Muscle layer of colon (tissue), 2 donors: ENCODE measurements at regions not wholly inside any gene's neighbourhood (a gene's known extent, or its start where the extent isn't known, plus 50 kb on each side); places are given as distances from the start of the nearest gene placed in this dataset.

ENCODE experiments used
- H3K27ac ChIP-seq: one replicate; pipeline ENCODE4 v1.7.0; 2013; ENCODE audit warnings: low read depth, mild to moderate bottlenecking, low read length, moderate library complexity
- H3K27me3 ChIP-seq, 2 donors: one replicate each; pipeline ENCODE4 v1.7.0; 2013; ENCODE audit warnings: low read length in 2 of 2, mild to moderate bottlenecking in 2 of 2; ENCODE audit not compliant: insufficient read depth in 2 of 2, control insufficient read depth in 1 of 2
- H3K36me3 ChIP-seq: one replicate; pipeline ENCODE4 v1.7.0; 2013; ENCODE audit warnings: mild to moderate bottlenecking, low read length; ENCODE audit not compliant: insufficient read depth
- H3K4me1 ChIP-seq: one replicate; pipeline ENCODE4 v1.7.0; 2013; ENCODE audit warnings: mild to moderate bottlenecking, low read length; ENCODE audit not compliant: insufficient read depth
- H3K4me3 ChIP-seq, 2 donors: one replicate each; pipeline ENCODE4 v1.7.0; 2013; ENCODE audit warnings: low read length in 2 of 2, low read depth in 1 of 2, mild to moderate bottlenecking in 1 of 2, moderate library complexity in 1 of 2
- H3K9ac ChIP-seq: one replicate; pipeline ENCODE4 v1.7.0; 2013; ENCODE audit warnings: low read length
- H3K9me3 ChIP-seq: one replicate; pipeline ENCODE4 v1.7.0; 2013; ENCODE audit warnings: mild to moderate bottlenecking, low read length
- donor health status: abdominal sarcoma.
- donor health status: Adenocarcinoma of cecum.

- Histone ChIP-seq H3K27ac (no peak overlapping the region), H3K9me3 (no peaks in the 10 kb centered on the region), H3K4me1 (no peaks in the 10 kb centered on the region), H3K36me3 (no peaks in the 10 kb centered on the region), H3K27me3 (peaks cover 22 to 47% of the 10 kb centered on the region in 2 donors), H3K4me3 (no peak overlapping the region), H3K9ac (no peak overlapping the region)
Measured at GRCh38 chr17:34156401-34156740, 98.7 kb upstream of the CCL2 start.

- no peak overlapping the region for H3K27ac ChIP-seq
- no peaks in the 10 kb centered on the region for H3K4me1 ChIP-seq
- H3K27me3 ChIP-seq = peaks cover 22 to 47% of the 10 kb centered on the region in 2 donors
- no peak overlapping the region for H3K4me3 ChIP-seq
- no peaks in the 10 kb centered on the region for H3K9me3 ChIP-seq
- no peak overlapping the region for H3K9ac ChIP-seq
- no peaks in the 10 kb centered on the region for H3K36me3 ChIP-seq
Measured at GRCh38 chr17:34156741-34157589, 98.1 kb upstream of the CCL2 start.

GRCh38 chr17:34161690-34162089, 93.4 kb upstream of the CCL2 start:
- Histone ChIP-seq H3K36me3 (no peaks in the 10 kb centered on the region), H3K27me3 (peaks cover 11 to 23% of the 10 kb centered on the region in 2 donors), H3K4me1 (no peaks in the 10 kb centered on the region), H3K9ac (no peak overlapping the region), H3K4me3 (no peak overlapping the region), H3K9me3 (no peaks in the 10 kb centered on the region), H3K27ac (no peak overlapping the region)

GRCh38 chr17:34163123-34163522, 92.0 kb upstream of the CCL2 start:
- H3K4me1 ChIP-seq = no peaks in the 10 kb centered on the region
- peaks cover 8 to 11% of the 10 kb centered on the region in 2 donors for H3K27me3 ChIP-seq
- no peak overlapping the region for H3K27ac ChIP-seq

GRCh38 chr17:34163646-34164045, 91.4 kb upstream of the CCL2 start:
- H3K36me3 ChIP-seq = no peaks in the 10 kb centered on the region
- H3K27ac ChIP-seq = no peak overlapping the region
- H3K4me1 ChIP-seq = no peaks in the 10 kb centered on the region
- H3K9ac ChIP-seq = no peak overlapping the region
- H3K4me3 ChIP-seq = no peak overlapping the region
- peaks cover 4 to 6% of the 10 kb centered on the region in 2 donors for H3K27me3 ChIP-seq
- no peaks in the 10 kb centered on the region for H3K9me3 ChIP-seq

More at GRCh38 chr17:34163123-34163522, 92.0 kb upstream of the CCL2 start:
- Histone ChIP-seq H3K36me3 (no peaks in the 10 kb centered on the region), H3K9me3 (no peaks in the 10 kb centered on the region), H3K9ac (no peak overlapping the region), H3K4me3 (no peak overlapping the region)

- H3K4me3 ChIP-seq = no peak overlapping the region
- no peaks in the 10 kb centered on the region for H3K4me1 ChIP-seq
- H3K27ac ChIP-seq = no peak overlapping the region
- no peak overlapping the region for H3K9ac ChIP-seq
- no peaks in the 10 kb centered on the region for H3K36me3 ChIP-seq
- H3K9me3 ChIP-seq = no peaks in the 10 kb centered on the region
- H3K27me3 ChIP-seq = peaks cover 0 to 4% of the 10 kb centered on the region in 2 donors
Measured at GRCh38 chr17:34164837-34165236, 90.2 kb upstream of the CCL2 start.

- peaks cover 0 to 4% of the 10 kb centered on the region in 2 donors for H3K27me3 ChIP-seq
- no peaks in the 10 kb centered on the region for H3K4me1 ChIP-seq
- H3K36me3 ChIP-seq = no peaks in the 10 kb centered on the region
- no peaks in the 10 kb centered on the region for H3K9me3 ChIP-seq
- H3K4me3 ChIP-seq = no peak overlapping the region
- no peak overlapping the region for H3K27ac ChIP-seq
- no peak overlapping the region for H3K9ac ChIP-seq
Measured at GRCh38 chr17:34166352-34166751, 88.7 kb upstream of the CCL2 start.

GRCh38 chr17:34167354-34167753, 87.7 kb upstream of the CCL2 start:
- no peak overlapping the region for H3K9ac ChIP-seq
- H3K4me1 ChIP-seq = no peaks in the 10 kb centered on the region
- H3K4me3 ChIP-seq = no peak overlapping the region
- no peaks in the 10 kb centered on the region for H3K36me3 ChIP-seq
- no peaks in the 10 kb centered on the region for H3K9me3 ChIP-seq
- no peak overlapping the region for H3K27ac ChIP-seq
- peaks cover 0 to 8% of the 10 kb centered on the region in 2 donors for H3K27me3 ChIP-seq

GRCh38 chr17:34168989-34169388, 86.1 kb upstream of the CCL2 start:
- no peaks in the 10 kb centered on the region for H3K4me1 ChIP-seq
- H3K36me3 ChIP-seq = no peaks in the 10 kb centered on the region
- H3K9me3 ChIP-seq = no peaks in the 10 kb centered on the region
- H3K4me3 ChIP-seq = no peak overlapping the region
- no peak overlapping the region for H3K27ac ChIP-seq
- no peak overlapping the region for H3K9ac ChIP-seq
- H3K27me3 ChIP-seq = peaks cover 0 to 3% of the 10 kb centered on the region in 2 donors

GRCh38 chr17:34169496-34169895, 85.6 kb upstream of the CCL2 start:
- Histone ChIP-seq H3K9ac (no peak overlapping the region), H3K27me3 (peaks cover 0 to 3% of the 10 kb centered on the region in 2 donors), H3K36me3 (no peaks in the 10 kb centered on the region), H3K4me3 (no peak overlapping the region), H3K4me1 (no peaks in the 10 kb centered on the region), H3K27ac (no peak overlapping the region), H3K9me3 (no peaks in the 10 kb centered on the region)

GRCh38 chr17:34171245-34171818, 83.8 kb upstream of the CCL2 start:
- H3K9ac ChIP-seq = no peak overlapping the region
- H3K4me1 ChIP-seq = no peaks in the 10 kb centered on the region
- H3K9me3 ChIP-seq = no peaks in the 10 kb centered on the region
- no peak overlapping the region for H3K27ac ChIP-seq
- H3K27me3 ChIP-seq = peaks cover 0 to 3% of the 10 kb centered on the region in 2 donors
- H3K4me3 ChIP-seq = no peak overlapping the region
- no peaks in the 10 kb centered on the region for H3K36me3 ChIP-seq
